ENCODE measurements at regions not wholly inside any gene's neighbourhood (a gene's known extent, or its start where the extent isn't known, plus 50 kb on each side); places are given as distances from the start of the nearest gene placed in this dataset.

DNA sequence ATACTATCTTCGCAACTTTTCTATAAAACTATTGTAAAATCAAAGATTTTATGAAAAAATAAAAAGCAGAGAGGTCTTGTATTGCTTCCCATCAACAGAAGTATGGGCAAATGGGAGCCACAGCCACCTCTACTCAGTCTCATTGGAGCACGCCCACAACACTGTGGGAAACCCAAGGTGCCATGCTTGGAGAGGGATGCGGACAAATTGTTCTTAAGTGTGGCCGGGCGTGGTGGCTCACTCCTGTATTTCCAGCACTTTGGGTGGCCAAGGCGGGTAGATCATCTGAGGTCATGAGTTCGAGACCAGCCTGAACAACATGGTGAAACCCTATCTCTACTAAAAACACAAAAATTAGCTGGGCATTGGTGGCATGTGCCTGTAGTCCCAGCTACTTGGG is 498.2 kb upstream of the SOX5 start:
- Mint-ChIP-seq H3K27me3 (ENCODE audit: unreplicated experiment) (no peaks in the 10 kb centered on the region), H3K4me3 (ENCODE audit: low read depth, unreplicated experiment) (no peak overlapping the region), H3K27ac (ENCODE audit: unreplicated experiment) (no peak overlapping the region), H3K36me3 (ENCODE audit: insufficient read depth, unreplicated experiment) (no peaks in the 10 kb centered on the region), H3K4me1 (ENCODE audit: low read depth, unreplicated experiment) (no peaks in the 10 kb centered on the region), H3K9me3 (ENCODE audit: low read depth, unreplicated experiment) (no peaks in the 10 kb centered on the region)
- CTCF ChIA-PET: no interaction called here
- intact Hi-C loops (cut with micrococcal nuclease; ENCODE audit: unreplicated experiment): no loop called here
- no TSS peak for BruUV-seq (replicated peaks)
- TF ChIP-seq, protein P1, sequence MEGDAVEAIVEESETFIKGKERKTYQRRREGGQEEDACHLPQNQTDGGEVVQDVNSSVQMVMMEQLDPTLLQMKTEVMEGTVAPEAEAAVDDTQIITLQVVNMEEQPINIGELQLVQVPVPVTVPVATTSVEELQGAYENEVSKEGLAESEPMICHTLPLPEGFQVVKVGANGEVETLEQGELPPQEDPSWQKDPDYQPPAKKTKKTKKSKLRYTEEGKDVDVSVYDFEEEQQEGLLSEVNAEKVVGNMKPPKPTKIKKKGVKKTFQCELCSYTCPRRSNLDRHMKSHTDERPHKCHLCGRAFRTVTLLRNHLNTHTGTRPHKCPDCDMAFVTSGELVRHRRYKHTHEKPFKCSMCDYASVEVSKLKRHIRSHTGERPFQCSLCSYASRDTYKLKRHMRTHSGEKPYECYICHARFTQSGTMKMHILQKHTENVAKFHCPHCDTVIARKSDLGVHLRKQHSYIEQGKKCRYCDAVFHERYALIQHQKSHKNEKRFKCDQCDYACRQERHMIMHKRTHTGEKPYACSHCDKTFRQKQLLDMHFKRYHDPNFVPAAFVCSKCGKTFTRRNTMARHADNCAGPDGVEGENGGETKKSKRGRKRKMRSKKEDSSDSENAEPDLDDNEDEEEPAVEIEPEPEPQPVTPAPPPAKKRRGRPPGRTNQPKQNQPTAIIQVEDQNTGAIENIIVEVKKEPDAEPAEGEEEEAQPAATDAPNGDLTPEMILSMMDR (IDR thresholded peaks at IDR 0.05; ENCODE audit: unreplicated experiment): no peak
- no peak for DNase-seq

GRCh38 chr12:24446287-24446686 is 496.8 kb upstream of the SOX5 start:
- Mint-ChIP-seq H3K4me3 (ENCODE audit: low read depth, unreplicated experiment) (no peak overlapping the region), H3K27ac (ENCODE audit: unreplicated experiment) (no peak overlapping the region), H3K9me3 (ENCODE audit: low read depth, unreplicated experiment) (no peaks in the 10 kb centered on the region), H3K27me3 (ENCODE audit: unreplicated experiment) (no peaks in the 10 kb centered on the region), H3K36me3 (ENCODE audit: insufficient read depth, unreplicated experiment) (no peaks in the 10 kb centered on the region), H3K4me1 (ENCODE audit: low read depth, unreplicated experiment) (no peaks in the 10 kb centered on the region)
- no TSS peak for BruUV-seq (replicated peaks)
- intact Hi-C loops (cut with micrococcal nuclease; ENCODE audit: unreplicated experiment): no loop called here
- CTCF ChIA-PET: no interaction called here
- DNase-seq: no peak
- TF ChIP-seq, protein P1 (IDR thresholded peaks at IDR 0.05; ENCODE audit: unreplicated experiment): no peak

GRCh38 chr12:24444634-24445033 is 495.2 kb upstream of the SOX5 start:
- no peak for DNase-seq
- TF ChIP-seq, protein P1 (IDR thresholded peaks at IDR 0.05; ENCODE audit: unreplicated experiment): no peak
- no peaks in the 10 kb centered on the region for H3K4me1 Mint-ChIP-seq (ENCODE audit: low read depth, unreplicated experiment)
- no peaks in the 10 kb centered on the region for H3K9me3 Mint-ChIP-seq (ENCODE audit: low read depth, unreplicated experiment)
- H3K36me3 Mint-ChIP-seq (ENCODE audit: insufficient read depth, unreplicated experiment): no peaks in the 10 kb centered on the region
- CTCF ChIA-PET: no interaction called here
- BruUV-seq (replicated peaks): no TSS peak
- no peaks in the 10 kb centered on the region for H3K27me3 Mint-ChIP-seq (ENCODE audit: unreplicated experiment)
- intact Hi-C loops (cut with micrococcal nuclease; ENCODE audit: unreplicated experiment): no loop called here
- no peak overlapping the region for H3K4me3 Mint-ChIP-seq (ENCODE audit: low read depth, unreplicated experiment)
- no peak overlapping the region for H3K27ac Mint-ChIP-seq (ENCODE audit: unreplicated experiment)

DNA sequence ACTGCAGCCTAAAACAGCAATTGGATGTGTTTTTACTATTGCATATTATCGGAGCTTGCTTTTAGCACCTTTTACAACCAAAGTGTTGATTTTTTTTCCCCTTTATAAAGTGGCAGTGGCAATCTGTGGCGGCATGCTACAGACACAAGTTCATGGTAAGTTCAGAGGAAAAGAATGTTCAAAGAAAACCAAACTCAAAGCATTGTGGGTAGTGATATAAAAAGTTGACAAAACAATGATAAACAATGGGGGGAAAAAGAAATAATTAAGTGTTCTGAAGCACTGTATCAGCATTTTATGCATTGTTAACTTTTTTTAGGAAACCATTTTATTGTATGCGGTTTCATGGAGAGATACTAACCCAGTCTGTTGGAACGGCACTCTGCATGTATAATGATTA is 492.0 kb upstream of the SOX5 start:
- Mint-ChIP-seq H3K27me3 (ENCODE audit: unreplicated experiment) (no peaks in the 10 kb centered on the region), H3K36me3 (ENCODE audit: insufficient read depth, unreplicated experiment) (no peaks in the 10 kb centered on the region), H3K4me3 (ENCODE audit: low read depth, unreplicated experiment) (no peak overlapping the region), H3K4me1 (ENCODE audit: low read depth, unreplicated experiment) (no peaks in the 10 kb centered on the region), H3K27ac (ENCODE audit: unreplicated experiment) (no peak overlapping the region), H3K9me3 (ENCODE audit: low read depth, unreplicated experiment) (peaks cover 2% of the 10 kb centered on the region)
- CTCF ChIA-PET: no interaction called here
- BruUV-seq (replicated peaks): no TSS peak
- DNase-seq: no peak
- intact Hi-C loops (cut with micrococcal nuclease; ENCODE audit: unreplicated experiment): no loop called here
- TF ChIP-seq, protein P1 (IDR thresholded peaks at IDR 0.05; ENCODE audit: unreplicated experiment): no peak

GRCh38 chr12:24436667-24437066 is 487.2 kb upstream of the SOX5 start:
- H3K27ac Mint-ChIP-seq (ENCODE audit: unreplicated experiment): no peak overlapping the region
- no peak overlapping the region for H3K4me3 Mint-ChIP-seq (ENCODE audit: low read depth, unreplicated experiment)
- peaks cover 5% of the 10 kb centered on the region for H3K9me3 Mint-ChIP-seq (ENCODE audit: low read depth, unreplicated experiment)
- no peaks in the 10 kb centered on the region for H3K4me1 Mint-ChIP-seq (ENCODE audit: low read depth, unreplicated experiment)
- TF ChIP-seq, protein P1 (IDR thresholded peaks at IDR 0.05; ENCODE audit: unreplicated experiment): no peak
- CTCF ChIA-PET: no interaction called here
- no peaks in the 10 kb centered on the region for H3K36me3 Mint-ChIP-seq (ENCODE audit: insufficient read depth, unreplicated experiment)
- H3K27me3 Mint-ChIP-seq (ENCODE audit: unreplicated experiment): no peaks in the 10 kb centered on the region
- DNase-seq: no peak
- intact Hi-C loops (cut with micrococcal nuclease; ENCODE audit: unreplicated experiment): no loop called here
- no TSS peak for BruUV-seq (replicated peaks)

All from Calu3 (cell line).